Endothelial cell of umbilical vein (primary cell): ENCODE measurements at regions not wholly inside any gene's neighbourhood (a gene's known extent, or its start where the extent isn't known, plus 50 kb on each side); places are given as distances from the start of the nearest gene placed in this dataset.

Experiments
- BruUV-seq: library from RNA; stranded (reverse); fragments of 400-500 nt; replicated peaks from 2 replicates; lab custom pipeline; 2021; lab: Mats Ljungman, UMichigan
- CTCF ChIA-PET: fragments of 300-600, 350-600 bp; sonication (Branson Sonifier 250); formaldehyde crosslinking; loops from one replicate; lab custom pipeline; 2021; ENCODE audit warnings: antibody characterized with exemption, inconsistent platforms; lab: Charles Lee
- POLR2A ChIA-PET: fragments of 300-600, 350-600 bp; sonication (Branson Sonifier 250); formaldehyde crosslinking; loops from one replicate; lab custom pipeline; 2021; ENCODE audit warnings: antibody characterized with exemption, inconsistent platforms; lab: Charles Lee
- DNase-seq: peaks from one replicate; pipeline ENCODE4 v3.0.0-alpha.2; 2011; ENCODE audit warnings: low read depth, low spot score
- FAIRE-seq: peaks from 2 replicates; lab custom pipeline; 2011; peaks lifted over from hg19 to GRCh38; lab: Jason Lieb, UNC
- H2AFZ ChIP-seq: 2 replicates; pipeline ENCODE4 v1.6.0; 2012; ENCODE audit warnings: low read depth, low read length, control low read depth, inconsistent platforms
- H3K27ac ChIP-seq: 2 replicates; pipeline ENCODE4 v1.5.1; 2011; ENCODE audit warnings: low read depth, mild to moderate bottlenecking, control low read depth, low read length, moderate library complexity; ENCODE audit not compliant: insufficient read depth
- H3K27me3 ChIP-seq, 2 experiments: 2 replicates each; pipeline versions ENCODE4 v1.6.0 to v1.6.1; 2011; ENCODE audit warnings: low read length in 2 of 2, mixed read lengths in 1 of 2; ENCODE audit not compliant: control insufficient read depth in 2 of 2, insufficient read depth in 2 of 2
- H3K36me3 ChIP-seq, 2 experiments: 2 replicates in 1 of 2; 3 replicates in 1 of 2; pipeline ENCODE4 v1.5.1; 2011; ENCODE audit warnings: low read length in 2 of 2, mild to moderate bottlenecking in 1 of 2, moderate library complexity in 1 of 2; ENCODE audit not compliant: control insufficient read depth in 2 of 2, insufficient read depth in 2 of 2; ENCODE audit errors: extremely low read depth in 1 of 2
- H3K4me1 ChIP-seq: 3 replicates; pipeline ENCODE4 v1.5.1; 2011; ENCODE audit warnings: mild to moderate bottlenecking, low read length; ENCODE audit not compliant: control insufficient read depth, insufficient read depth; ENCODE audit errors: extremely low read depth
- H3K4me2 ChIP-seq: 2 replicates; pipeline ENCODE4 v1.6.1; 2011; ENCODE audit warnings: low read length, control low read depth, mixed read lengths; ENCODE audit not compliant: insufficient read depth
- H3K4me3 ChIP-seq, 3 experiments: fragments of 200-600 bp in 1 of 3; sonication (generic), shearing (Covaris generic) in 1 of 3; replicated peaks in 1 of 3; 2 replicates each; pipeline ENCODE4 v1.5.1; 2011 to 2016; ENCODE audit warnings: control low read depth in 3 of 3, low read length in 3 of 3, mild to moderate bottlenecking in 2 of 3, inconsistent platforms in 1 of 3, low read depth in 1 of 3, moderate library complexity in 1 of 3; ENCODE audit not compliant: insufficient read depth in 1 of 3
- H3K79me2 ChIP-seq: 2 replicates; pipeline ENCODE4 v1.6.0; 2012; ENCODE audit warnings: low read length, inconsistent platforms; ENCODE audit not compliant: control insufficient read depth, insufficient read depth
- H3K9ac ChIP-seq: replicated peaks from 2 replicates; pipeline ENCODE3; 2011; ENCODE audit warnings: low read length, control low read depth; ENCODE audit not compliant: insufficient read depth; ENCODE audit errors: extremely low read depth
- H3K9me1 ChIP-seq: replicated peaks from 3 replicates; pipeline ENCODE4 v1.6.0; 2011; ENCODE audit warnings: mild to moderate bottlenecking, low read length; ENCODE audit not compliant: control insufficient read depth, insufficient read depth; ENCODE audit errors: extremely low read depth
- H3K9me3 ChIP-seq: replicated peaks from 2 replicates; pipeline ENCODE4 v1.5.1; 2012; ENCODE audit warnings: low read length, inconsistent platforms; ENCODE audit not compliant: control insufficient read depth, insufficient read depth
- H4K20me1 ChIP-seq: replicated peaks from 2 replicates; pipeline ENCODE3; 2011; ENCODE audit warnings: mild to moderate bottlenecking, low read length; ENCODE audit not compliant: control insufficient read depth, insufficient read depth; ENCODE audit errors: extremely low read depth
- CTCF ChIP-seq, 2 donors: IDR thresholded peaks; 1 replicate in 1 of 2; 2 replicates in 1 of 2; pipeline ENCODE4 v1.5.1; 2011; ENCODE audit warnings: low read length in 2 of 2, mild to moderate bottlenecking in 2 of 2, moderate library complexity in 2 of 2, control low read depth in 1 of 2, inconsistent platforms in 1 of 2, low read depth in 1 of 2; ENCODE audit not compliant: insufficient read depth in 1 of 2; ENCODE audit errors: extremely low read depth in 1 of 2
- EZH2 ChIP-seq: IDR thresholded peaks from 2 replicates; pipeline ENCODE4 v1.6.1; 2012; ENCODE audit warnings: borderline replicate concordance, low read depth, mild to moderate bottlenecking, moderate library complexity, low read length, inconsistent platforms; ENCODE audit not compliant: severe bottlenecking
- FOS ChIP-seq: IDR thresholded peaks from 2 replicates; pipeline ENCODE4 v1.6.1; 2011; ENCODE audit warnings: mild to moderate bottlenecking, low read length, moderate library complexity, borderline replicate concordance; ENCODE audit not compliant: insufficient read depth
- GATA2 ChIP-seq: IDR thresholded peaks from 2 replicates; pipeline ENCODE4 v1.7.0; 2011; ENCODE audit warnings: low read depth, mild to moderate bottlenecking, moderate library complexity, mixed read lengths, low read length; ENCODE audit not compliant: insufficient read length, insufficient read depth
- JUN ChIP-seq: IDR thresholded peaks from 2 replicates; pipeline ENCODE4 v1.6.1; 2011; ENCODE audit warnings: borderline replicate concordance, low read depth; ENCODE audit not compliant: insufficient read length, insufficient read depth
- MAX ChIP-seq: IDR thresholded peaks from 2 replicates; pipeline ENCODE4 v1.6.1; 2011; ENCODE audit not compliant: insufficient read depth, insufficient read length
- MYC ChIP-seq: IDR thresholded peaks from one replicate; pipeline ENCODE4 v1.6.1; 2011; ENCODE audit warnings: mild to moderate bottlenecking, low read depth, low read length
- POLR2A ChIP-seq: IDR thresholded peaks from 2 replicates; pipeline ENCODE4 v1.6.1; 2012; ENCODE audit warnings: low read depth, mild to moderate bottlenecking, control low read depth, low read length
- POLR2AphosphoS5 ChIP-seq: IDR thresholded peaks from 2 replicates; pipeline ENCODE4 v1.6.1; 2012; ENCODE audit warnings: low read depth, mild to moderate bottlenecking, control low read depth, low read length, moderate library complexity; ENCODE audit not compliant: insufficient read depth
- dilution Hi-C: fragments of 300-500 bp; cut with MboI; formaldehyde crosslinking; loops from one replicate; pipeline ENCODE4 v1.15.0; 2019; ENCODE audit warnings: low sequenced_read_pairs; ENCODE audit not compliant: extremely low pct_ligation_motif_present
- intact Hi-C: fragments of 100-400 bp; cut with micrococcal nuclease; formaldehyde crosslinking; loops from one replicate; pipeline ENCODE4 v1.10.0; 2022

GRCh38 chr6:156593127-156593526 is 184.1 kb upstream of the ARID1B start:
- H3K9ac ChIP-seq, result no peak overlapping the region
- no peak overlapping the region for H3K4me2 ChIP-seq
- H3K9me3 ChIP-seq, result no peaks in the 10 kb centered on the region
- no peaks in the 10 kb centered on the region for H3K27me3 ChIP-seq
- H2AFZ ChIP-seq, result no peak overlapping the region
- no peaks in the 10 kb centered on the region for H4K20me1 ChIP-seq
- H3K27ac ChIP-seq, result no peak overlapping the region
- no peaks in the 10 kb centered on the region for H3K79me2 ChIP-seq
- ChIA-PET POLR2A (no interaction called here), CTCF (no interaction called here)
- BruUV-seq, result no TSS peak
- intact Hi-C loops (no loop called here), dilution Hi-C loops (no loop called here)
- FAIRE-seq (no peak), DNase-seq (no peak)
- no peaks in the 10 kb centered on the region for H3K4me1 ChIP-seq
- no peak overlapping the region for H3K4me3 ChIP-seq
- no peaks in the 10 kb centered on the region for H3K36me3 ChIP-seq
- no peaks in the 10 kb centered on the region for H3K9me1 ChIP-seq
- TF ChIP-seq FOS, result no peak
- no peak for TF ChIP-seq MAX
- TF ChIP-seq GATA2, result no peak
- TF ChIP-seq POLR2AphosphoS5, result no peak
- no peak for TF ChIP-seq POLR2A
- TF ChIP-seq EZH2, result no peak
- no peak for TF ChIP-seq JUN
- TF ChIP-seq CTCF (IDR thresholded peaks at IDR 0.05; ENCODE audit: extremely low read depth in 1 of 2, insufficient read depth in 1 of 2, low read depth in 1 of 2, low read length in 2 of 2), result no peak
- no peak for TF ChIP-seq MYC
